Thyroid gland (tissue), 4 donors: ENCODE measurements at regions not wholly inside any gene's neighbourhood (a gene's known extent, or its start where the extent isn't known, plus 50 kb on each side); places are given as distances from the start of the nearest gene placed in this dataset.

Source experiments
- DNase-seq, 2 donors: peaks; one replicate each; pipeline ENCODE4 v3.0.0-alpha.2; 2019
- H3K27ac ChIP-seq, 3 donors: fragments of 200-600 bp; sonication (generic); 1 replicate in 2 of 3; 2 replicates in 1 of 3; pipeline ENCODE4 v1.5.1; 2016 to 2019; ENCODE audit warnings: mild to moderate bottlenecking in 1 of 3, moderate library complexity in 1 of 3
- H3K27me3 ChIP-seq: fragments of 200-600 bp; sonication (generic); one replicate; pipeline ENCODE4 v1.5.1; 2019
- H3K36me3 ChIP-seq, 2 donors: fragments of 200-600 bp; sonication (generic); one replicate each; pipeline ENCODE4 v1.5.1; 2016 to 2019
- H3K4me1 ChIP-seq, 2 donors: fragments of 200-600 bp; sonication (generic); one replicate each; pipeline ENCODE4 v1.5.1; 2017 to 2019
- H3K4me3 ChIP-seq, 3 donors: fragments of 200-600 bp; sonication (generic); replicated peaks in 1 of 3; 1 replicate in 2 of 3; 2 replicates in 1 of 3; pipeline ENCODE4 v1.5.1; 2016; ENCODE audit warnings: mild to moderate bottlenecking in 1 of 3
- H3K9me3 ChIP-seq: fragments of 200-600 bp; sonication (generic); one replicate; pipeline ENCODE4 v1.5.1; 2017
- POLR2A ChIP-seq, 2 donors: fragments of 450-650 bp; IDR thresholded peaks; one replicate each; pipeline ENCODE4 v1.6.1; 2017; ENCODE audit warnings: antibody characterized with exemption in 2 of 2, mild to moderate bottlenecking in 2 of 2, moderate library complexity in 1 of 2
- WGBS, 2 donors: methylation state at CpG; one replicate each; pipeline ENCODE4 v1.1.5; 2017; 5-methylcytosine and 5-hydroxymethylcytosine counted together
- intact Hi-C: fragments of 100-400 bp; cut with DNase I; formaldehyde crosslinking; loops from one replicate; pipeline ENCODE4 v1.15.1; 2023
- TF ChIP-seq, protein P1 (sequence below), 6 experiments: fragments of 200-600 bp in 3 of 6; fragments of 450-650 bp in 3 of 6; sonication (generic) in 3 of 6; IDR thresholded peaks; one replicate each; pipeline ENCODE4 v1.5.1; 2016 to 2019; ENCODE audit warnings: antibody characterized with exemption in 6 of 6, mild to moderate bottlenecking in 2 of 6, inconsistent platforms in 1 of 6, moderate library complexity in 1 of 6

DNA sequence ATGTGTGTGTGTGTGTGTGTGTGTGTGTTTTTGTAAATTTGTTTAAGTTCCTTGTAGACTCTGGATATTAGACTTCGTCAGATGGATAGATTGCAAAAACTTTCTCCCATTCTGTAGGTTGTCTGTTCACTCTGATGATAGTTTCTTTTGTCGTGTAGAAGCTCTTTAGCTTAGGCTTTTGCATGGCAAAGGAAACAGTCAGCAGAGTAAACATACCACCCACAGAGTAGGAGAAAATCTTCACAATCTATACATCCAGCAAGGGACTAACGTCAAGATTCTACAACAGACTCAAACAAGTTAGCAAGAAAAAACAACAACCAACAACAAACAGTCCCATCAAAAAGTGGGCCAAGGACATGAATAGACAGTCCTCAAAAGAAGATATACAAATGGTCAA lies 336.7 kb upstream of the ATP5MC3 start:
- no peak overlapping the region for H3K4me3 ChIP-seq
- intact Hi-C loops = no loop called here
- H3K36me3 ChIP-seq = no peaks in the 10 kb centered on the region
- DNase-seq = no peak
- no peaks in the 10 kb centered on the region for H3K4me1 ChIP-seq
- TF ChIP-seq, protein P1, sequence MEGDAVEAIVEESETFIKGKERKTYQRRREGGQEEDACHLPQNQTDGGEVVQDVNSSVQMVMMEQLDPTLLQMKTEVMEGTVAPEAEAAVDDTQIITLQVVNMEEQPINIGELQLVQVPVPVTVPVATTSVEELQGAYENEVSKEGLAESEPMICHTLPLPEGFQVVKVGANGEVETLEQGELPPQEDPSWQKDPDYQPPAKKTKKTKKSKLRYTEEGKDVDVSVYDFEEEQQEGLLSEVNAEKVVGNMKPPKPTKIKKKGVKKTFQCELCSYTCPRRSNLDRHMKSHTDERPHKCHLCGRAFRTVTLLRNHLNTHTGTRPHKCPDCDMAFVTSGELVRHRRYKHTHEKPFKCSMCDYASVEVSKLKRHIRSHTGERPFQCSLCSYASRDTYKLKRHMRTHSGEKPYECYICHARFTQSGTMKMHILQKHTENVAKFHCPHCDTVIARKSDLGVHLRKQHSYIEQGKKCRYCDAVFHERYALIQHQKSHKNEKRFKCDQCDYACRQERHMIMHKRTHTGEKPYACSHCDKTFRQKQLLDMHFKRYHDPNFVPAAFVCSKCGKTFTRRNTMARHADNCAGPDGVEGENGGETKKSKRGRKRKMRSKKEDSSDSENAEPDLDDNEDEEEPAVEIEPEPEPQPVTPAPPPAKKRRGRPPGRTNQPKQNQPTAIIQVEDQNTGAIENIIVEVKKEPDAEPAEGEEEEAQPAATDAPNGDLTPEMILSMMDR (IDR thresholded peaks at IDR 0.05) = no peak
- no peak for TF ChIP-seq POLR2A (IDR thresholded peaks at IDR 0.05)
- WGBS, 2 donors = 34 to 41% methylated on average over 3 of the region's 3 CpGs
- no peaks in the 10 kb centered on the region for H3K27me3 ChIP-seq
- no peaks in the 10 kb centered on the region for H3K9me3 ChIP-seq
- no peak overlapping the region for H3K27ac ChIP-seq

DNA sequence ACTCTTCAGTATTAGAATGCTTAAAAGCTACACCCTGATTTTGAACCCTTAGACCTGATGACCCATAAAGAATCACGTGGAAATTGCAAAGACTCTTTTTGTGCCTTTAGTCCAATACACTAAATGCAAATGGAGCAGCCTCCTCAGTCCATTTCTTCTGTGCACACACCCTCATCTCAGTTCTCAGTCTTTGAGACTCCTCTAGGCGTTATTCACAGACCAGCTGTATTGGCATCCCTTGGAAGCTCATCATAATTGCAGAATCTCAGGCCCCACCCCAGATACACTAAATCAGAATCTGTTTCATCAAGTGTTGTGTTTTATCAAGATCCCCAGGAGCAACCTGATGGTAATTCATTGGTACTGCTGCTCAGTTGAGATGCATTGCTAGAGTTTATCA lies 335.0 kb upstream of the ATP5MC3 start:
- WGBS, 2 donors = 65 to 75% methylated on average over 2 of the region's 2 CpGs
- no peaks in the 10 kb centered on the region for H3K36me3 ChIP-seq
- no peak overlapping the region for H3K27ac ChIP-seq
- intact Hi-C loops = no loop called here
- H3K27me3 ChIP-seq = no peaks in the 10 kb centered on the region
- DNase-seq = no peak
- no peaks in the 10 kb centered on the region for H3K4me1 ChIP-seq
- H3K4me3 ChIP-seq = no peak overlapping the region
- TF ChIP-seq, protein P1 (IDR thresholded peaks at IDR 0.05) = no peak
- TF ChIP-seq POLR2A (IDR thresholded peaks at IDR 0.05) = no peak
- no peaks in the 10 kb centered on the region for H3K9me3 ChIP-seq

DNA sequence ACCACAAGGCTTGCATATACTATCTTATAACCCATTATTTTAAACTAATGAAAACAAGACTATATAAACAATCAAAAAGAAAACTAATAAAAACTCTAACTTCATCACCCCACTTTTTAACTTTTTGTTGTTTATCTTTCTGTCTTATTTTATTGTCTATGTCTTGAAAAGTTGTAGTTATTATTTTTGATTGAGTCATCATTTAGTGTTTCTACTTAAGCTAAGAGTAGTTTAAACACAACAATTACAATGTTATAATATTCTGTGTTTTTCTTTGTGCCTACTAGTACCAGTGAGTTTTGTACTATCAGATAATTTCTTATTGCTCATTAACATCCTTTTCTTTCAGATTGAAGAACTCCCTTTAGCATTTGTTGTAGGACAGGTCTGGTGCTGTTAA lies 318.7 kb upstream of the ATP5MC3 start:
- TF ChIP-seq, protein P1 (IDR thresholded peaks at IDR 0.05) = no peak
- TF ChIP-seq POLR2A (IDR thresholded peaks at IDR 0.05) = no peak
- Histone ChIP-seq H3K27ac (no peak overlapping the region), H3K9me3 (no peaks in the 10 kb centered on the region), H3K4me3 (no peak overlapping the region), H3K4me1 (no peaks in the 10 kb centered on the region), H3K36me3 (no peaks in the 10 kb centered on the region), H3K27me3 (no peaks in the 10 kb centered on the region)
- DNase-seq = no peak
- intact Hi-C loops = no loop called here

DNA sequence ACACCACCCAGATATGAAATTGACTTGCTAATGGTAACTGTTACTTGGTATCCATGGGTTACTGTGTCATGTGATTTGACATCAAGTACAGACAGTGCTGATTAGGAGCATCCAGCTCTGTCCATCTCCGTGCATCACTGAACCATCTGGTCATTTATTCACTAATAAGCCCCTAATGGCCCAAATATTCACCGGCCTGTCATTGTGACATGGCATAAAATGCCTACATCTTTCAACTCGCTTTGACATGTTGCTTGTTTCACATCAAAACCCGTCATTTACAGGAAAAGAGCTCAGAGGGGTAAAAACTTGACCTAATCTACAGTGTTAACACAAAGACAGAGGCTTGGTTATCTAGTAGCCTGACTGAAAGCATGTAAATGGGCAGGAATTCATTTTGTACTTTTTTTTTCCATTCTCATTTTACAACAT lies 308.9 kb upstream of the ATP5MC3 start:
- Histone ChIP-seq H3K4me3 (no peak overlapping the region), H3K36me3 (no peaks in the 10 kb centered on the region), H3K27ac (no peak overlapping the region), H3K27me3 (no peaks in the 10 kb centered on the region), H3K4me1 (no peaks in the 10 kb centered on the region), H3K9me3 (no peaks in the 10 kb centered on the region)
- TF ChIP-seq POLR2A (IDR thresholded peaks at IDR 0.05) = no peak
- TF ChIP-seq, protein P1 (IDR thresholded peaks at IDR 0.05) = no peak
- 76 to 78% methylated on average over 4 of the region's 4 CpGs for WGBS, 2 donors
- intact Hi-C loops = no loop called here
- DNase-seq = no peak

DNA sequence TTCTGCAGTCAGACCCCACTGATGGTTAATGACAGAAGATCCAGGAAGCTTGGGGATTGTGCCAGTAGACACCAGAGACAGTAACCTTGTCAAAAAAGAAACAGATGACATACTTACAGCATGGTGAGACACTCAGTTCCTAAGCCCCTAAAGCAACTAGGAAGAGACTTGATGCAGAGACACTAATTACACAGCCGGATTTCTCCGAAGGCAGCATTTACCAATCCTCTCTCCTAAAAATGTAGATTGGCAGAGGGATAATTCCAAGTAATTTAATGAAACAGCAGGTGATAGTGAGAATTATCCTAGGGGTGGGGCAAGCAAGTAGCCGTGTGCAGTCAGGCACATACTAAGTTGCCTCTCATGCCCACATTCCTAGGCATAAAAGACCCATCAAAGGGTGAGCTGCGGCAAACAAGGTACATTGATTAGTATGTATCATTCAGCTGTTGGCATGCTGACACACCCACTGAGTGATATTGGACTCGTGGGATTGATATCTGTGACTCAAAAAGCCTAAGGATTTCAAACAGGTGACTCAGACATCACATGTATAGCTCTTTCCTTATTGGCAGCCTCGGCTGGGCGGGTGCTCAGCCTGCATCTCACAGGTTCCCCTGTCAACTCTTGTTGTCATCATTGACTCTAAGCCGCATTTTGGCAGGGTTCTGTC lies 296.7 kb upstream of the ATP5MC3 start:
- no peaks in the 10 kb centered on the region for H3K27me3 ChIP-seq
- TF ChIP-seq, protein P1 (IDR thresholded peaks at IDR 0.05) = no peak
- no peaks in the 10 kb centered on the region for H3K4me1 ChIP-seq
- no peak overlapping the region for H3K4me3 ChIP-seq
- no peaks in the 10 kb centered on the region for H3K9me3 ChIP-seq
- H3K36me3 ChIP-seq = no peaks in the 10 kb centered on the region
- no peak for DNase-seq
- 63 to 71% methylated on average over 8 of the region's 8 CpGs for WGBS, 2 donors
- H3K27ac ChIP-seq = no peak overlapping the region
- intact Hi-C loops = no loop called here
